SK-N-SH (cell line): ENCODE measurements at regions not wholly inside any gene's neighbourhood (a gene's known extent, or its start where the extent isn't known, plus 50 kb on each side); places are given as distances from the start of the nearest gene placed in this dataset.

ENCODE experiments used
- CTCF ChIA-PET: fragments of 300-600, 350-600 bp; formaldehyde crosslinking; extraction: SDS; loops from one replicate; lab custom pipeline; 2021; lab: Yijun Ruan, JAX
- POLR2A ChIA-PET: fragments of 350-600 bp; sonication (Branson Sonifier 250); formaldehyde crosslinking; extraction: SDS; loops from one replicate; lab custom pipeline; 2020; ENCODE audit warnings: antibody characterized with exemption, inconsistent platforms; lab: Yijun Ruan, JAX
- DNase-seq: peaks from one replicate; pipeline ENCODE4 v3.0.0; 2012
- H2AFZ ChIP-seq: fragments of 200-600 bp; sonication (generic); 2 replicates; pipeline ENCODE4 v1.8.1; 2016; ENCODE audit warnings: antibody characterized with exemption, mild to moderate bottlenecking, low read depth
- H3F3A ChIP-seq: fragments of 200-600 bp; sonication (generic); replicated peaks from 2 replicates; pipeline ENCODE3; 2016; ENCODE audit warnings: antibody characterized with exemption, mild to moderate bottlenecking; ENCODE audit not compliant: insufficient read depth
- H3K27ac ChIP-seq, 2 experiments: fragments of 200-500 bp in 1 of 2; fragments of 200-600 bp in 1 of 2; sonication (Bioruptor generic) in 1 of 2; sonication (generic), shearing (Covaris generic) in 1 of 2; 2 replicates each; pipeline versions ENCODE4 v1.5.1 to v1.6.1; 2014 to 2016; ENCODE audit warnings: low read depth in 2 of 2, inconsistent platforms in 1 of 2, low read length in 1 of 2, mild to moderate bottlenecking in 1 of 2, mixed read lengths in 1 of 2
- H3K27me3 ChIP-seq: fragments of 200-600 bp; sonication (generic), shearing (Covaris generic); 2 replicates; pipeline ENCODE4 v1.6.1; 2016; ENCODE audit warnings: mixed run types; ENCODE audit not compliant: insufficient read depth
- H3K36me3 ChIP-seq, 2 experiments: fragments of 200-500 bp in 1 of 2; fragments of 200-600 bp in 1 of 2; sonication (Bioruptor generic) in 1 of 2; sonication (generic) in 1 of 2; replicated peaks in 1 of 2; 2 replicates each; pipeline versions ENCODE3 to v1.5.1; 2014 to 2016; ENCODE audit warnings: low read length in 1 of 2, mild to moderate bottlenecking in 1 of 2; ENCODE audit not compliant: insufficient read depth in 2 of 2, control insufficient read depth in 1 of 2
- H3K4me1 ChIP-seq, 2 experiments: fragments of 200-500 bp in 1 of 2; fragments of 200-600 bp in 1 of 2; sonication (Bioruptor generic) in 1 of 2; sonication (generic), shearing (Covaris generic) in 1 of 2; 2 replicates each; pipeline versions ENCODE4 v1.5.1 to v1.6.1; 2014 to 2016; ENCODE audit warnings: low read depth in 1 of 2, low read length in 1 of 2, mixed run types in 1 of 2; ENCODE audit not compliant: insufficient read depth in 2 of 2, control insufficient read depth in 1 of 2
- H3K4me2 ChIP-seq: fragments of 200-600 bp; sonication (generic), shearing (Covaris generic); 2 replicates; pipeline ENCODE4 v1.6.1; 2017; ENCODE audit warnings: mixed run types
- H3K4me3 ChIP-seq, 2 experiments: fragments of 200-500 bp in 1 of 2; fragments of 200-600 bp in 1 of 2; sonication (Bioruptor generic) in 1 of 2; sonication (generic), shearing (Covaris generic) in 1 of 2; 2 replicates each; pipeline versions ENCODE4 v1.5.1 to v1.8.1; 2014 to 2016; ENCODE audit warnings: low read depth in 2 of 2, inconsistent platforms in 1 of 2, low read length in 1 of 2, mild to moderate bottlenecking in 1 of 2, mixed read lengths in 1 of 2, moderate library complexity in 1 of 2
- H3K79me2 ChIP-seq: fragments of 200-600 bp; sonication (generic); 2 replicates; pipeline ENCODE4 v1.8.1; 2017; ENCODE audit warnings: mild to moderate bottlenecking; ENCODE audit not compliant: insufficient read depth
- H3K9ac ChIP-seq: fragments of 200-600 bp; sonication (generic); 2 replicates; pipeline ENCODE4 v1.6.1; 2017; ENCODE audit warnings: mixed run types
- H3K9me2 ChIP-seq: fragments of 200-600 bp; sonication (generic); 2 replicates; pipeline ENCODE4 v1.6.1; 2017; ENCODE audit warnings: mixed run types
- H3K9me3 ChIP-seq: fragments of 200-600 bp; sonication (generic); 2 replicates; pipeline ENCODE4 v1.6.1; 2017; ENCODE audit warnings: mixed run types, mild to moderate bottlenecking, moderate library complexity
- H4K20me1 ChIP-seq: fragments of 200-600 bp; sonication (generic); 2 replicates; pipeline ENCODE4 v1.6.1; 2017; ENCODE audit warnings: mild to moderate bottlenecking, mixed run types; ENCODE audit not compliant: insufficient read depth
- CHD2 ChIP-seq: fragments of 150-350 bp; IDR thresholded peaks from 2 replicates; pipeline ENCODE4 v1.6.1; 2018; ENCODE audit warnings: low read length; ENCODE audit not compliant: partially characterized antibody
- ELF1 ChIP-seq: IDR thresholded peaks from 2 replicates; pipeline ENCODE4 v1.4.0; 2012
- EZH2phosphoT487 ChIP-seq: fragments of 200-600 bp; sonication (generic); IDR thresholded peaks from 2 replicates; pipeline ENCODE4 v1.6.1; 2017; ENCODE audit warnings: low read depth, mixed run types, mild to moderate bottlenecking, antibody characterized with exemption, moderate library complexity, borderline replicate concordance
- FOXJ3 ChIP-seq: sonication (generic); formaldehyde crosslinking; IDR thresholded peaks from 2 replicates; pipeline ENCODE4 v1.5.1; 2020; ENCODE audit warnings: mild to moderate bottlenecking, missing genetic modification reagents
- GATA2 ChIP-seq: sonication (generic); formaldehyde crosslinking; IDR thresholded peaks from 2 replicates; pipeline ENCODE4 v1.5.0; 2020; ENCODE audit warnings: mild to moderate bottlenecking, missing genetic modification reagents
- JUND ChIP-seq: IDR thresholded peaks from 2 replicates; pipeline ENCODE4 v1.4.0; 2012
- MXI1 ChIP-seq: IDR thresholded peaks from 2 replicates; pipeline ENCODE4 v1.6.1; 2012; ENCODE audit warnings: mild to moderate bottlenecking, low read depth, low read length, improper control_type of control experiment
- NFIC ChIP-seq: IDR thresholded peaks from 2 replicates; pipeline ENCODE4 v1.4.0; 2012; ENCODE audit warnings: borderline replicate concordance
- NRF1 ChIP-seq: IDR thresholded peaks from 2 replicates; pipeline ENCODE4 v1.6.1; 2012; ENCODE audit warnings: low read depth, mild to moderate bottlenecking, low read length
- POLR2AphosphoS5 ChIP-seq: IDR thresholded peaks from 2 replicates; pipeline ENCODE4 v1.6.1; 2012; ENCODE audit warnings: low read depth, low read length
- RAD21 ChIP-seq: IDR thresholded peaks from 2 replicates; pipeline ENCODE4 v1.6.1; 2012; ENCODE audit warnings: mild to moderate bottlenecking, low read length
- SIN3A ChIP-seq: IDR thresholded peaks from 2 replicates; pipeline ENCODE4 v1.6.1; 2012; ENCODE audit warnings: low read depth, mild to moderate bottlenecking, low read length, moderate library complexity, borderline replicate concordance
- TCF12 ChIP-seq: IDR thresholded peaks from 2 replicates; pipeline ENCODE4 v1.4.0; 2012
- TEAD4 ChIP-seq: IDR thresholded peaks from 2 replicates; pipeline ENCODE4 v1.4.0; 2012; ENCODE audit warnings: mild to moderate bottlenecking, borderline replicate concordance; ENCODE audit not compliant: insufficient read depth
- WGBS: methylation state at CpG from one replicate; pipeline ENCODE4 v1.1.6; 2017; ENCODE audit warnings: low lambda C conversion rate; 5-methylcytosine and 5-hydroxymethylcytosine counted together
- TF ChIP-seq, protein P1 (sequence below): fragments of 150-350 bp; IDR thresholded peaks from 2 replicates; pipeline ENCODE4 v1.6.1; 2017; ENCODE audit warnings: antibody characterized with exemption, low read length, low read depth, borderline replicate concordance
- TF ChIP-seq, protein P2 (sequence below): IDR thresholded peaks from 2 replicates; pipeline ENCODE4 v1.4.0; 2012; ENCODE audit warnings: low read depth
- TF ChIP-seq, protein P3 (sequence below): fragments of 150-350 bp; IDR thresholded peaks from 2 replicates; pipeline ENCODE4 v1.6.1; 2016; ENCODE audit warnings: mild to moderate bottlenecking, low read depth, low read length
- TF ChIP-seq, protein P4 (sequence below): IDR thresholded peaks from 2 replicates; pipeline ENCODE4; 2012
- TF ChIP-seq, protein P5 (sequence below): IDR thresholded peaks from 2 replicates; pipeline ENCODE4 v1.6.1; 2012; ENCODE audit warnings: mild to moderate bottlenecking, low read depth, low read length, moderate library complexity
- TF ChIP-seq, protein P6 (sequence below): IDR thresholded peaks from 2 replicates; pipeline ENCODE4 v1.4.0; 2012; ENCODE audit warnings: low read depth, borderline replicate concordance

DNA sequence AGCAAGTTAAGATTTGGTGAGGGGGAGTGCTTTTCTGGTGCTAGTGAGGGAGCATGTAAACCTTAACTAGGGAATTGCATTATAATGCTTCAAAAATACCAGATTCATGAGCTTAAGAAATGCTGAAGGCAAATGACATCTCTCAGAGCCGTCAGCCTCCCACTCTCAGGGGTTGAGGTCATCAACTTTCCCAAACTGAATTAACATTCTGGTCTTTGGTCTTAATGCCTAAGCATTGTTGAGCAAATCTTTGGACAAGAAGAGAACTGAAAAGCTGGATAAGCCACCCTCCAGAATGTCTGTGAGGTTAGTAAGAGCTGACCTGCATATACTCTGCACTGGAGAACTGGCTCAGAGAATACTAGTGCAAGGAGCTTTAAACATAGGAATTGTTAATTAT lies 124.9 kb upstream of the GAP43 start:
- Histone ChIP-seq H2AFZ (no peak overlapping the region), H3K27ac (no peak overlapping the region), H3K9me3 (no peaks in the 10 kb centered on the region), H3K4me3 (no peak overlapping the region), H3K79me2 (no peaks in the 10 kb centered on the region), H3K9ac (no peak overlapping the region), H4K20me1 (no peaks in the 10 kb centered on the region), H3K4me2 (no peak overlapping the region), H3K9me2 (no peaks in the 10 kb centered on the region), H3K4me1 (no peaks in the 10 kb centered on the region; a peak in 3 of 4 replicates), H3K27me3 (no peaks in the 10 kb centered on the region), H3F3A (no peaks in the 10 kb centered on the region), H3K36me3 (no peaks in the 10 kb centered on the region)
- ChIA-PET CTCF (no interaction called here), POLR2A (no interaction called here)
- DNase-seq = no peak
- WGBS = 70% methylated on average over 1 of the region's 1 CpG
- TF ChIP-seq RAD21 = no peak
- no peak for TF ChIP-seq POLR2AphosphoS5
- no peak for TF ChIP-seq ELF1
- TF ChIP-seq MXI1 = no peak
- no peak for TF ChIP-seq TEAD4
- TF ChIP-seq NRF1 = no peak
- TF ChIP-seq, protein P1, sequence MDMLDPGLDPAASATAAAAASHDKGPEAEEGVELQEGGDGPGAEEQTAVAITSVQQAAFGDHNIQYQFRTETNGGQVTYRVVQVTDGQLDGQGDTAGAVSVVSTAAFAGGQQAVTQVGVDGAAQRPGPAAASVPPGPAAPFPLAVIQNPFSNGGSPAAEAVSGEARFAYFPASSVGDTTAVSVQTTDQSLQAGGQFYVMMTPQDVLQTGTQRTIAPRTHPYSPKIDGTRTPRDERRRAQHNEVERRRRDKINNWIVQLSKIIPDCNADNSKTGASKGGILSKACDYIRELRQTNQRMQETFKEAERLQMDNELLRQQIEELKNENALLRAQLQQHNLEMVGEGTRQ = no peak
- TF ChIP-seq JUND = no peak
- TF ChIP-seq, protein P2, sequence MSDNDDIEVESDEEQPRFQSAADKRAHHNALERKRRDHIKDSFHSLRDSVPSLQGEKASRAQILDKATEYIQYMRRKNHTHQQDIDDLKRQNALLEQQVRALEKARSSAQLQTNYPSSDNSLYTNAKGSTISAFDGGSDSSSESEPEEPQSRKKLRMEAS = no peak

DNA sequence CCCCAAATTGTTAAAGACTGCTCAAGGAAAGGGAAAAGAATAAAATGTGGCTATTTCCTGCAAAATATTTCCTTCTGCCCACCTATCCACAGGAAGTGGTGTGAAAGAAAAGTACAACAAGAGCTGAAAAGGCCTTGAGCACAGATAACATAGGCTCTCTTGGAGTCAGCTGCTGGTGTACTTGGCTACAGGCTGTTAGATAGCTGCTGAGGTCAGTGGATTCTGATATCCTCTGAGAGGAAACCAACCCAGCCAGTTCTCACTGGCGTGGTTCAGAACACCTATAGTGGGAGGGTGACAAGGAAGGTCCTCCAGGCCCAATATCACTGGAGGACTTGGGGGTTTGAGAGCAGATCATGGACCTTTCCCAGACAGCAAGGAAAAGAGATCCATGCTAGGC lies 124.4 kb upstream of the GAP43 start:
- H3K4me3 ChIP-seq = no peak overlapping the region
- no peaks in the 10 kb centered on the region for H3K9me3 ChIP-seq
- WGBS = no CpG with 5 or more reads among the region's 1 CpG
- no peaks in the 10 kb centered on the region for H3F3A ChIP-seq
- no peak overlapping the region for H2AFZ ChIP-seq
- H4K20me1 ChIP-seq = no peaks in the 10 kb centered on the region
- no peak overlapping the region for H3K27ac ChIP-seq
- ChIA-PET POLR2A (no interaction called here), CTCF (no interaction called here)
- H3K4me2 ChIP-seq = no peak overlapping the region
- TF ChIP-seq CHD2 (no peak), ELF1 (no peak), SIN3A (no peak), TCF12 (no peak), EZH2phosphoT487 (no peak), GATA2 (no peak), RAD21 (no peak), NRF1 (no peak), FOXJ3 (CRISPR knock-in tag) (no peak), NFIC (no peak)
- TF ChIP-seq, protein P3, sequence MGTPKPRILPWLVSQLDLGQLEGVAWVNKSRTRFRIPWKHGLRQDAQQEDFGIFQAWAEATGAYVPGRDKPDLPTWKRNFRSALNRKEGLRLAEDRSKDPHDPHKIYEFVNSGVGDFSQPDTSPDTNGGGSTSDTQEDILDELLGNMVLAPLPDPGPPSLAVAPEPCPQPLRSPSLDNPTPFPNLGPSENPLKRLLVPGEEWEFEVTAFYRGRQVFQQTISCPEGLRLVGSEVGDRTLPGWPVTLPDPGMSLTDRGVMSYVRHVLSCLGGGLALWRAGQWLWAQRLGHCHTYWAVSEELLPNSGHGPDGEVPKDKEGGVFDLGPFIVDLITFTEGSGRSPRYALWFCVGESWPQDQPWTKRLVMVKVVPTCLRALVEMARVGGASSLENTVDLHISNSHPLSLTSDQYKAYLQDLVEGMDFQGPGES = no peak
- TF ChIP-seq, protein P4, sequence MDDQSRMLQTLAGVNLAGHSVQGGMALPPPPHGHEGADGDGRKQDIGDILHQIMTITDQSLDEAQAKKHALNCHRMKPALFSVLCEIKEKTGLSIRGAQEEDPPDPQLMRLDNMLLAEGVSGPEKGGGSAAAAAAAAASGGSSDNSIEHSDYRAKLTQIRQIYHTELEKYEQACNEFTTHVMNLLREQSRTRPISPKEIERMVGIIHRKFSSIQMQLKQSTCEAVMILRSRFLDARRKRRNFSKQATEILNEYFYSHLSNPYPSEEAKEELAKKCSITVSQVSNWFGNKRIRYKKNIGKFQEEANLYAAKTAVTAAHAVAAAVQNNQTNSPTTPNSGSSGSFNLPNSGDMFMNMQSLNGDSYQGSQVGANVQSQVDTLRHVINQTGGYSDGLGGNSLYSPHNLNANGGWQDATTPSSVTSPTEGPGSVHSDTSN = no peak
- TF ChIP-seq, protein P5, sequence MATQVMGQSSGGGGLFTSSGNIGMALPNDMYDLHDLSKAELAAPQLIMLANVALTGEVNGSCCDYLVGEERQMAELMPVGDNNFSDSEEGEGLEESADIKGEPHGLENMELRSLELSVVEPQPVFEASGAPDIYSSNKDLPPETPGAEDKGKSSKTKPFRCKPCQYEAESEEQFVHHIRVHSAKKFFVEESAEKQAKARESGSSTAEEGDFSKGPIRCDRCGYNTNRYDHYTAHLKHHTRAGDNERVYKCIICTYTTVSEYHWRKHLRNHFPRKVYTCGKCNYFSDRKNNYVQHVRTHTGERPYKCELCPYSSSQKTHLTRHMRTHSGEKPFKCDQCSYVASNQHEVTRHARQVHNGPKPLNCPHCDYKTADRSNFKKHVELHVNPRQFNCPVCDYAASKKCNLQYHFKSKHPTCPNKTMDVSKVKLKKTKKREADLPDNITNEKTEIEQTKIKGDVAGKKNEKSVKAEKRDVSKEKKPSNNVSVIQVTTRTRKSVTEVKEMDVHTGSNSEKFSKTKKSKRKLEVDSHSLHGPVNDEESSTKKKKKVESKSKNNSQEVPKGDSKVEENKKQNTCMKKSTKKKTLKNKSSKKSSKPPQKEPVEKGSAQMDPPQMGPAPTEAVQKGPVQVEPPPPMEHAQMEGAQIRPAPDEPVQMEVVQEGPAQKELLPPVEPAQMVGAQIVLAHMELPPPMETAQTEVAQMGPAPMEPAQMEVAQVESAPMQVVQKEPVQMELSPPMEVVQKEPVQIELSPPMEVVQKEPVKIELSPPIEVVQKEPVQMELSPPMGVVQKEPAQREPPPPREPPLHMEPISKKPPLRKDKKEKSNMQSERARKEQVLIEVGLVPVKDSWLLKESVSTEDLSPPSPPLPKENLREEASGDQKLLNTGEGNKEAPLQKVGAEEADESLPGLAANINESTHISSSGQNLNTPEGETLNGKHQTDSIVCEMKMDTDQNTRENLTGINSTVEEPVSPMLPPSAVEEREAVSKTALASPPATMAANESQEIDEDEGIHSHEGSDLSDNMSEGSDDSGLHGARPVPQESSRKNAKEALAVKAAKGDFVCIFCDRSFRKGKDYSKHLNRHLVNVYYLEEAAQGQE = no peak
- TF ChIP-seq, protein P6, sequence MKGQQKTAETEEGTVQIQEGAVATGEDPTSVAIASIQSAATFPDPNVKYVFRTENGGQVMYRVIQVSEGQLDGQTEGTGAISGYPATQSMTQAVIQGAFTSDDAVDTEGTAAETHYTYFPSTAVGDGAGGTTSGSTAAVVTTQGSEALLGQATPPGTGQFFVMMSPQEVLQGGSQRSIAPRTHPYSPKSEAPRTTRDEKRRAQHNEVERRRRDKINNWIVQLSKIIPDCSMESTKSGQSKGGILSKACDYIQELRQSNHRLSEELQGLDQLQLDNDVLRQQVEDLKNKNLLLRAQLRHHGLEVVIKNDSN = no peak
- TF ChIP-seq, protein P2 = no peak
- H3K79me2 ChIP-seq = no peaks in the 10 kb centered on the region
- H3K9me2 ChIP-seq = no peaks in the 10 kb centered on the region
- no peaks in the 10 kb centered on the region; a peak in 3 of 4 replicates for H3K4me1 ChIP-seq
- no peak overlapping the region for H3K9ac ChIP-seq
- no peaks in the 10 kb centered on the region for H3K27me3 ChIP-seq
- no peaks in the 10 kb centered on the region for H3K36me3 ChIP-seq
- DNase-seq = no peak
